K562 (cell line): ENCODE measurements at regions not wholly inside any gene's neighbourhood (a gene's known extent, or its start where the extent isn't known, plus 50 kb on each side); places are given as distances from the start of the nearest gene placed in this dataset.

Experiments used
- ATAC-seq: fragments of 200-7000 bp; cut with Tn5 transposase; 3 replicates; pipeline ENCODE4 v1.9.1; 2020; ENCODE audit warnings: moderate library complexity
- BruUV-seq: library from RNA; stranded (reverse); fragments of 400-500 nt; replicated peaks from 2 replicates; lab custom pipeline; 2021; lab: Mats Ljungman, UMichigan
- CTCF ChIA-PET: fragments of 300-600 bp; formaldehyde crosslinking; extraction: SDS; loops from one replicate; lab custom pipeline; 2021; ENCODE audit warnings: low intra/inter-chr PET ratio; lab: Yijun Ruan, JAX
- POLR2A ChIA-PET: fragments of 300-600, 350-650 bp; sonication (Branson Sonifier 250); formaldehyde crosslinking; extraction: SDS; loops from one replicate; lab custom pipeline; 2021; ENCODE audit warnings: antibody characterized with exemption, inconsistent platforms; lab: Yijun Ruan, JAX
- DNase-seq, 4 experiments: peaks; one replicate each; pipeline versions ENCODE4 v3.0.0 to v3.0.0-alpha.2; 2011 to 2018; ENCODE audit warnings: low spot score in 3 of 4, mixed read lengths in 3 of 4; ENCODE audit errors: extremely low read depth in 1 of 4
- FAIRE-seq: peaks from 2 replicates; lab custom pipeline; 2011; peaks lifted over from hg19 to GRCh38; lab: Jason Lieb, UNC
- H2AFZ ChIP-seq: 2 replicates; pipeline ENCODE4 v1.6.0; 2011; ENCODE audit warnings: low read depth, low read length, control low read depth, inconsistent platforms
- H3K27ac ChIP-seq: fragments of 200-600 bp; 3 replicates; pipeline ENCODE4 v1.8.0; 2011; ENCODE audit warnings: low read depth, mild to moderate bottlenecking, control low read depth, inconsistent platforms, low read length, moderate library complexity, mixed read lengths; ENCODE audit errors: extremely low read depth
- H3K27me3 ChIP-seq, 2 experiments: fragments of 300-600 bp in 1 of 2; 2 replicates in 1 of 2; 3 replicates in 1 of 2; pipeline versions ENCODE4 v1.6.0 to v1.8.0; 2011; ENCODE audit warnings: inconsistent platforms in 2 of 2, low read length in 2 of 2, mild to moderate bottlenecking in 1 of 2, mixed read lengths in 1 of 2, moderate library complexity in 1 of 2; ENCODE audit not compliant: control insufficient read depth in 2 of 2, insufficient read depth in 2 of 2
- H3K36me3 ChIP-seq: fragments of 300-600 bp; 3 replicates; pipeline ENCODE4 v1.8.0; 2011; ENCODE audit warnings: mild to moderate bottlenecking, low read length, inconsistent platforms; ENCODE audit not compliant: control insufficient read depth, insufficient read depth
- H3K4me1 ChIP-seq, 2 experiments: fragments of 200-600 bp in 1 of 2; replicated peaks in 1 of 2; 2 replicates in 1 of 2; 3 replicates in 1 of 2; pipeline versions ENCODE4 v1.5.1 to v1.8.0; 2011; ENCODE audit warnings: inconsistent platforms in 2 of 2, low read length in 2 of 2, mild to moderate bottlenecking in 1 of 2, mixed read lengths in 1 of 2, moderate library complexity in 1 of 2; ENCODE audit not compliant: control insufficient read depth in 2 of 2, insufficient read depth in 2 of 2
- H3K4me2 ChIP-seq: 2 replicates; pipeline ENCODE4 v1.6.1; 2011; ENCODE audit warnings: low read length, control low read depth, inconsistent platforms, mixed read lengths; ENCODE audit not compliant: insufficient read depth
- H3K4me3 ChIP-seq: fragments of 200-600 bp; sonication (generic), shearing (Covaris generic); 2 replicates; pipeline ENCODE4 v1.5.1; 2016; ENCODE audit warnings: control low read depth, inconsistent platforms
- H3K79me2 ChIP-seq: fragments of 200-600 bp; 3 replicates; pipeline ENCODE4 v1.8.0; 2011; ENCODE audit warnings: low read length, inconsistent platforms; ENCODE audit not compliant: control insufficient read depth, insufficient read depth
- H3K9ac ChIP-seq, 2 experiments: 2 replicates each; pipeline versions ENCODE4 v1.6.0 to v1.6.1; 2011; ENCODE audit warnings: low read depth in 2 of 2, low read length in 2 of 2, control low read depth in 1 of 2, inconsistent platforms in 1 of 2, mild to moderate bottlenecking in 1 of 2, mixed read lengths in 1 of 2; ENCODE audit not compliant: insufficient read depth in 1 of 2
- H3K9me1 ChIP-seq: one replicate; pipeline ENCODE4 v1.6.0; 2011; ENCODE audit warnings: inconsistent platforms, mild to moderate bottlenecking, low read length, moderate library complexity; ENCODE audit not compliant: control insufficient read depth, insufficient read depth
- H3K9me3 ChIP-seq: replicated peaks from 2 replicates; pipeline ENCODE4 v1.5.1; 2011; ENCODE audit warnings: low read depth, low read length, inconsistent platforms; ENCODE audit not compliant: control insufficient read depth, insufficient read depth
- H4K20me1 ChIP-seq: replicated peaks from 2 replicates; pipeline ENCODE4 v1.6.1; 2011; ENCODE audit warnings: low read length, inconsistent platforms, mixed read lengths; ENCODE audit not compliant: control insufficient read depth, insufficient read depth
- MCM2 ChIP-seq: fragments of 450-650 bp; IDR thresholded peaks from 2 replicates; pipeline ENCODE4 v1.6.1; 2017; ENCODE audit warnings: low read depth, mild to moderate bottlenecking
- PHB ChIP-seq: fragments of 250-450 bp; sonication (Bioruptor Pico); IDR thresholded peaks from 2 replicates; pipeline ENCODE4 v1.5.0; 2021
- ZNF23 ChIP-seq: fragments of 250-450 bp; sonication (Bioruptor Pico); IDR thresholded peaks from 2 replicates; pipeline ENCODE4 v1.4.0; 2020; ENCODE audit warnings: mild to moderate bottlenecking
- ZNF311 ChIP-seq: fragments of 250-450 bp; sonication (Bioruptor Pico); IDR thresholded peaks from 2 replicates; pipeline ENCODE4 v1.4.0; 2020; ENCODE audit warnings: mild to moderate bottlenecking, moderate library complexity
- ZNF699 ChIP-seq: fragments of 250-450 bp; sonication (Bioruptor Pico); IDR thresholded peaks from 2 replicates; pipeline ENCODE4 v1.8.0; 2021; ENCODE audit warnings: mild to moderate bottlenecking, moderate library complexity; ENCODE audit not compliant: insufficient replicate concordance
- ZNF764 ChIP-seq: fragments of 250-450 bp; sonication (Bioruptor Pico); IDR thresholded peaks from 2 replicates; pipeline ENCODE4 v1.4.0; 2020; ENCODE audit warnings: low read depth, mild to moderate bottlenecking, moderate library complexity
- WGBS: fragments of 100-300 bp; shearing (Covaris generic); methylation state at CpG from one replicate; pipeline ENCODE4 v1.1.6; 2016; ENCODE audit warnings: low coverage, mixed read lengths; ENCODE audit not compliant: insufficient coverage; ENCODE audit errors: missing lambda C conversion rate; 5-methylcytosine and 5-hydroxymethylcytosine counted together
- in situ Hi-C: fragments of 300-500 bp; cut with MboI; formaldehyde crosslinking; loops from 4 replicates; pipeline ENCODE4 v1.15.0; 2018; ENCODE audit warnings: inconsistent platforms, mixed read lengths
- intact Hi-C: fragments of 100-400 bp; cut with micrococcal nuclease; formaldehyde crosslinking; loops from 2 replicates; pipeline ENCODE4 v1.14.2; 2022
- TF ChIP-seq, protein P1 (sequence below): fragments of 250-450 bp; sonication (Bioruptor Pico); IDR thresholded peaks from 2 replicates; pipeline ENCODE4 v1.4.0; 2020; ENCODE audit warnings: mild to moderate bottlenecking
- TF ChIP-seq, protein P2 (sequence below): fragments of 250-450 bp; sonication (Bioruptor Pico); IDR thresholded peaks from 2 replicates; pipeline ENCODE4 v1.5.0; 2020; ENCODE audit warnings: mild to moderate bottlenecking
- TF ChIP-seq, protein P3 (sequence below): sonication (generic); formaldehyde crosslinking; IDR thresholded peaks from 2 replicates; pipeline ENCODE4 v1.5.0; 2020; ENCODE audit warnings: missing genetic modification reagents

DNA sequence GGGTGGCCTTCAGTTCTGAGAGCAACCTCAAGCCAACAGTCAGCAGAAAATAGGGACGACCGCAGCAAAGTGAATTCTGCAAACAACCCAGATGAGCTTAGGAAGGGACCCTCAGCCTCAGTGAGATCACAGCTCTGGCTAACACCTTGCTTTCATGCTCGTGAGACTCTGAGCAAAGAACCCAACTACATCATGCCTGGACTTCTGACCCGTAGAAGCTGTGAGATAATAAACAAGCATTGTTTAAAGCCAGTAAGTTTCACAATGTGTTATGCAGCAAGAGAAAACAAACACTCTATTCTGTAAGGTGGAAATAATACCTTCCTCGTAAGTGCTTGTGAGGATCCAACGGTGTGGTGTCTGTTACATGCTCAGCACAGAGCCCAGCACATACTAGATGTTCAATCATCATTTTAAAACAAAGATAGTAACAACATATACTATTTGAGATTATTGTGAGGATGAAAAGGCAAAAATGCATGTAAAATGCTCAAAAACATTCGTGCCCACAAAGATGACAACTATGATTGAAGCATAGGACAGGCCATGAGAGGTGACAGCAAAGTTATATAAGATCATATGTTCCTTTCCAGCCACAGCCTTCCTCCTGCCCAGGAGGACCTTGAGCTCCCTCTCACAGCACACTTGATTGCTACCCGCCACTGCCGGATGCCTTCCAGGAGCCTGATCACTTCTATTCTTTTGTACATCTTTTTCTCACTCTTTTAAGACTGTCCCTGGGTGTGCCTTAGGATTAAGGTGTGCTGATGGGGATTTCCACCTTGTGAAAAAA is 433.3 kb downstream of the BUD13 start:
- H3K4me3 ChIP-seq, result no peak overlapping the region
- BruUV-seq, result no TSS peak
- H3K79me2 ChIP-seq, result no peaks in the 10 kb centered on the region
- peaks cover 0 to 6% of the 10 kb centered on the region in 2 experiments; a peak in 1 of 5 replicates for H3K27me3 ChIP-seq
- no peaks in the 10 kb centered on the region for H4K20me1 ChIP-seq
- DNase-seq (no peak), FAIRE-seq (no peak), ATAC-seq (no peak)
- H2AFZ ChIP-seq, result no peak overlapping the region
- intact Hi-C loops (no loop called here), in situ Hi-C loops (no loop called here)
- H3K4me1 ChIP-seq, result no peaks in the 10 kb centered on the region
- no peak overlapping the region for H3K27ac ChIP-seq
- H3K9me1 ChIP-seq, result no peaks in the 10 kb centered on the region
- no peak overlapping the region for H3K9ac ChIP-seq
- no peaks in the 10 kb centered on the region for H3K36me3 ChIP-seq
- no peaks in the 10 kb centered on the region for H3K9me3 ChIP-seq
- H3K4me2 ChIP-seq, result no peak overlapping the region
- TF ChIP-seq ZNF23 (CRISPR knock-in tag) (no peak), PHB (CRISPR knock-in tag) (no peak), ZNF311 (CRISPR knock-in tag) (no peak), ZNF764 (CRISPR knock-in tag) (no peak), ZNF699 (CRISPR knock-in tag) (no peak), MCM2 (no peak)
- TF ChIP-seq, protein P1, sequence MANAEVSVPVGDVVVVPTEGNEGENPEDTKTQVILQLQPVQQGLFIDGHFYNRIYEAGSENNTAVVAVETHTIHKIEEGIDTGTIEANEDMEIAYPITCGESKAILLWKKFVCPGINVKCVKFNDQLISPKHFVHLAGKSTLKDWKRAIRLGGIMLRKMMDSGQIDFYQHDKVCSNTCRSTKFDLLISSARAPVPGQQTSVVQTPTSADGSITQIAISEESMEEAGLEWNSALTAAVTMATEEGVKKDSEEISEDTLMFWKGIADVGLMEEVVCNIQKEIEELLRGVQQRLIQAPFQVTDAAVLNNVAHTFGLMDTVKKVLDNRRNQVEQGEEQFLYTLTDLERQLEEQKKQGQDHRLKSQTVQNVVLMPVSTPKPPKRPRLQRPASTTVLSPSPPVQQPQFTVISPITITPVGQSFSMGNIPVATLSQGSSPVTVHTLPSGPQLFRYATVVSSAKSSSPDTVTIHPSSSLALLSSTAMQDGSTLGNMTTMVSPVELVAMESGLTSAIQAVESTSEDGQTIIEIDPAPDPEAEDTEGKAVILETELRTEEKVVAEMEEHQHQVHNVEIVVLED, result no peak
- TF ChIP-seq, protein P2, sequence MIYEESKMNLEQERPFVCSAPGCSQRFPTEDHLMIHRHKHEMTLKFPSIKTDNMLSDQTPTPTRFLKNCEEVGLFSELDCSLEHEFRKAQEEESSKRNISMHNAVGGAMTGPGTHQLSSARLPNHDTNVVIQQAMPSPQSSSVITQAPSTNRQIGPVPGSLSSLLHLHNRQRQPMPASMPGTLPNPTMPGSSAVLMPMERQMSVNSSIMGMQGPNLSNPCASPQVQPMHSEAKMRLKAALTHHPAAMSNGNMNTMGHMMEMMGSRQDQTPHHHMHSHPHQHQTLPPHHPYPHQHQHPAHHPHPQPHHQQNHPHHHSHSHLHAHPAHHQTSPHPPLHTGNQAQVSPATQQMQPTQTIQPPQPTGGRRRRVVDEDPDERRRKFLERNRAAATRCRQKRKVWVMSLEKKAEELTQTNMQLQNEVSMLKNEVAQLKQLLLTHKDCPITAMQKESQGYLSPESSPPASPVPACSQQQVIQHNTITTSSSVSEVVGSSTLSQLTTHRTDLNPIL (CRISPR knock-in tag), result no peak
- TF ChIP-seq, protein P3, sequence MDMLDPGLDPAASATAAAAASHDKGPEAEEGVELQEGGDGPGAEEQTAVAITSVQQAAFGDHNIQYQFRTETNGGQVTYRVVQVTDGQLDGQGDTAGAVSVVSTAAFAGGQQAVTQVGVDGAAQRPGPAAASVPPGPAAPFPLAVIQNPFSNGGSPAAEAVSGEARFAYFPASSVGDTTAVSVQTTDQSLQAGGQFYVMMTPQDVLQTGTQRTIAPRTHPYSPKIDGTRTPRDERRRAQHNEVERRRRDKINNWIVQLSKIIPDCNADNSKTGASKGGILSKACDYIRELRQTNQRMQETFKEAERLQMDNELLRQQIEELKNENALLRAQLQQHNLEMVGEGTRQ (CRISPR knock-in tag), result no peak
- 0% methylated on average over 9 of the region's 9 CpGs for WGBS
- ChIA-PET POLR2A (interaction anchor here (1.0 kb wide), 2 partner anchors 9 to 12 kb away, joined by 3 to 5 read pairs; no protein-coding TSS in a partner anchor), CTCF (interaction anchor here (0.6 kb wide), 1 partner anchor 388 kb away, joined by 3 read pairs; no protein-coding TSS in a partner anchor)
